OCI-LY7 (cell line): ENCODE measurements at regions not wholly inside any gene's neighbourhood (a gene's known extent, or its start where the extent isn't known, plus 50 kb on each side); places are given as distances from the start of the nearest gene placed in this dataset.

Experiments used
- BruUV-seq: library from RNA; stranded (reverse); fragments of 400-500 nt; replicated peaks from 2 replicates; lab custom pipeline; 2021; lab: Mats Ljungman, UMichigan
- CTCF ChIA-PET: fragments of 300-600 bp; sonication (Branson Sonifier 250); formaldehyde crosslinking; loops from one replicate; lab custom pipeline; 2022; ENCODE audit warnings: antibody characterized with exemption; ENCODE audit not compliant: unreplicated experiment; lab: Charles Lee
- POLR2A ChIA-PET: fragments of 300-600 bp; sonication (Branson Sonifier 250); formaldehyde crosslinking; loops from one replicate; lab custom pipeline; 2022; ENCODE audit warnings: antibody characterized with exemption; lab: Charles Lee
- DNase-seq: peaks from one replicate; pipeline ENCODE4 v3.0.0-alpha.2; 2015; ENCODE audit warnings: low spot score
- H2AFZ ChIP-seq: fragments of 200-600 bp; sonication (generic), shearing (Covaris generic); 2 replicates; pipeline ENCODE4 v1.6.1; 2014; ENCODE audit warnings: mild to moderate bottlenecking, antibody characterized with exemption, low read length, moderate library complexity
- H3K27ac ChIP-seq: fragments of 200-600 bp; sonication (generic); 2 replicates; pipeline ENCODE4 v1.5.1; 2014; ENCODE audit warnings: mixed run types, low read depth, mild to moderate bottlenecking, moderate library complexity, low read length, inconsistent platforms; ENCODE audit not compliant: poor library complexity, severe bottlenecking
- H3K36me3 ChIP-seq: fragments of 200-600 bp; sonication (generic); 2 replicates; pipeline ENCODE4 v1.6.1; 2014; ENCODE audit warnings: mild to moderate bottlenecking, antibody characterized with exemption, low read length, moderate library complexity, mixed read lengths; ENCODE audit not compliant: insufficient read depth
- H3K4me1 ChIP-seq: fragments of 200-600 bp; sonication (generic); 2 replicates; pipeline ENCODE4 v1.5.1; 2014; ENCODE audit warnings: mild to moderate bottlenecking, low read length; ENCODE audit not compliant: insufficient read depth, poor library complexity, severe bottlenecking
- H3K4me2 ChIP-seq: fragments of 200-600 bp; sonication (generic); 2 replicates; pipeline ENCODE4 v1.6.1; 2014; ENCODE audit warnings: mild to moderate bottlenecking, low read length
- H3K4me3 ChIP-seq: fragments of 200-600 bp; sonication (generic); 2 replicates; pipeline ENCODE4 v1.5.1; 2014; ENCODE audit warnings: mild to moderate bottlenecking, low read depth, low read length; ENCODE audit not compliant: poor library complexity, severe bottlenecking
- H3K79me2 ChIP-seq: fragments of 200-600 bp; sonication (generic); 2 replicates; pipeline ENCODE4 v1.6.1; 2016; ENCODE audit warnings: low read depth, mild to moderate bottlenecking, low read length, moderate library complexity, mixed read lengths; ENCODE audit not compliant: insufficient read depth
- H3K9me2 ChIP-seq: fragments of 200-600 bp; sonication (generic); 2 replicates; pipeline ENCODE4 v1.6.1; 2016; ENCODE audit warnings: mild to moderate bottlenecking, low read length, mixed read lengths; ENCODE audit not compliant: insufficient read depth
- H3K9me3 ChIP-seq: fragments of 200-600 bp; sonication (generic); 2 replicates; pipeline ENCODE4 v1.6.1; 2014; ENCODE audit warnings: mild to moderate bottlenecking, mixed run types, low read length, mixed read lengths
- H4K20me1 ChIP-seq: fragments of 200-600 bp; sonication (generic); 2 replicates; pipeline ENCODE4 v1.6.1; 2014; ENCODE audit warnings: mild to moderate bottlenecking, antibody characterized with exemption, low read length, moderate library complexity, mixed read lengths; ENCODE audit not compliant: insufficient read depth
- CTCF ChIP-seq: fragments of 200-600 bp; sonication (generic); conservative IDR thresholded peaks from 2 replicates; pipeline ENCODE4 v1.5.1; 2014; ENCODE audit warnings: mild to moderate bottlenecking, antibody characterized with exemption, low read length, moderate library complexity, mixed read lengths
- EZH2phosphoT487 ChIP-seq: fragments of 200-600 bp; sonication (generic); IDR thresholded peaks from 2 replicates; pipeline ENCODE4 v1.6.1; 2018; ENCODE audit warnings: low read depth, borderline replicate concordance, mild to moderate bottlenecking, mixed run types, antibody characterized with exemption, low read length, moderate library complexity, mixed read lengths
- intact Hi-C: fragments of 100-400 bp; cut with micrococcal nuclease; formaldehyde crosslinking; loops from one replicate; pipeline ENCODE4 v1.10.0; 2022; ENCODE audit not compliant: unreplicated experiment

DNA sequence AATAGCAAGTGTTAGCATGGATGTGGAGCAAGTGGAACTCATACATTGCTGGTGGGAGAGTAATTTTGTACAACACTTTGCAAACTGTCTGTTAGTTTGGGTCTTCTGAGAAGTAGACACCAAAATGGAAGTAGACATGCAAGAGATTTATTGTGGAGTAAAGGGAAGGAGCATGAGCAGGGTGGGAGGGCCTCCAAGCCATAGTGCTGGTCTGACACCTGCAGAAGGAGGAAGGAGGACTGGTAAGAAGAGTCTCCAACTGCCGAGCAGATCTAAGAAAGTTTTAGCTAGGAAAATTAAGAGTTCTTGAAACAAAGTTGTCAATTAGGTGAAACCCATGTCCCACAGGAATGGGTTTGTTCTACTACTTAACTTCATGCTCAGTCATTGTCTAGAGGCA is 64.0 kb upstream of the DDIT4L start:
- Histone ChIP-seq H3K79me2 (no peaks in the 10 kb centered on the region), H4K20me1 (no peaks in the 10 kb centered on the region), H3K4me3 (no peak overlapping the region), H3K9me3 (no peaks in the 10 kb centered on the region), H3K4me1 (no peaks in the 10 kb centered on the region), H3K4me2 (no peak overlapping the region), H3K27ac (no peak overlapping the region), H3K36me3 (no peaks in the 10 kb centered on the region), H2AFZ (no peak overlapping the region), H3K9me2 (no peaks in the 10 kb centered on the region)
- intact Hi-C loops, result no loop called here
- no TSS peak for BruUV-seq
- CTCF ChIA-PET, result no interaction called here
- TF ChIP-seq EZH2phosphoT487 (no peak), CTCF (no peak)
- no peak for DNase-seq
- POLR2A ChIA-PET, result no interaction called here

- Histone ChIP-seq H3K4me2 (no peak overlapping the region), H3K9me3 (no peaks in the 10 kb centered on the region), H3K4me3 (no peak overlapping the region), H3K9me2 (no peaks in the 10 kb centered on the region), H3K27ac (no peak overlapping the region), H2AFZ (no peak overlapping the region), H3K4me1 (no peaks in the 10 kb centered on the region), H3K79me2 (no peaks in the 10 kb centered on the region), H4K20me1 (no peaks in the 10 kb centered on the region), H3K36me3 (no peaks in the 10 kb centered on the region)
- ChIA-PET CTCF (no interaction called here), POLR2A (interaction anchor here (1.2 kb wide), 1 partner anchor 13 kb away, joined by 3 read pairs; no protein-coding TSS in a partner anchor)
- intact Hi-C loops, result no loop called here
- no TSS peak for BruUV-seq
- no peak for DNase-seq
- TF ChIP-seq CTCF (no peak), EZH2phosphoT487 (no peak)
These were observed 58.2 kb upstream of the DDIT4L start for GRCh38 chr4:100248476-100248875.

DNA sequence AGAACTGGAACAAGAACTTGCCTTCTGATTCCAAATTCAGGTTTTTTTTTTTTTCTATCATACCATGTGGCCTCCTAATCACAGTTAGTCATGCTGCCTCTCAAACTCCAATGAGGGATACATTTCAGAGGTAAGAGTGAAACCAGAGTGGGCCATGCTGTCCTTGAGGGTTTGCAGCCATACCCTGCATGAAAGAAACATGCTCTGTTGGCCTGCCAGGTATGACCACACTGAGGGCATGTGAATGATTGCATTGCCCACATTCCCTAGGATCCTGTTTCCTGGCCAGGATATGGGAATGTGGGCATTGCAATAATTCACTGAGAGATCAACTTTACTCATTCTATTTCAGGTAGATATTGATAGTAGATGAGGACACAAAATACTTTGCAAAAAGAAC is 56.4 kb upstream of the DDIT4L start:
- ChIA-PET POLR2A (no interaction called here), CTCF (no interaction called here)
- TF ChIP-seq CTCF (no peak), EZH2phosphoT487 (no peak)
- Histone ChIP-seq H3K4me3 (no peak overlapping the region), H4K20me1 (no peaks in the 10 kb centered on the region), H3K9me3 (no peaks in the 10 kb centered on the region), H3K4me2 (no peak overlapping the region), H2AFZ (no peak overlapping the region), H3K36me3 (no peaks in the 10 kb centered on the region), H3K27ac (no peak overlapping the region), H3K9me2 (no peaks in the 10 kb centered on the region), H3K79me2 (no peaks in the 10 kb centered on the region), H3K4me1 (no peaks in the 10 kb centered on the region)
- BruUV-seq, result no TSS peak
- no peak for DNase-seq
- intact Hi-C loops, result no loop called here
